HEK293T (cell line): ENCODE measurements at regions not wholly inside any gene's neighbourhood (a gene's known extent, or its start where the extent isn't known, plus 50 kb on each side); places are given as distances from the start of the nearest gene placed in this dataset.

ENCODE experiments used
- ARNT ChIP-seq: fragments of 450-650 bp; IDR thresholded peaks from 2 replicates; pipeline ENCODE4 v1.6.1; 2017; ENCODE audit warnings: mild to moderate bottlenecking
- BHLHE40 ChIP-seq: fragments of 450-650 bp; IDR thresholded peaks from 2 replicates; pipeline ENCODE4 v1.6.1; 2016; ENCODE audit warnings: mild to moderate bottlenecking, moderate library complexity, borderline replicate concordance
- ELF4 ChIP-seq: fragments of 450-650 bp; IDR thresholded peaks from 2 replicates; pipeline ENCODE4 v1.6.1; 2017; ENCODE audit warnings: antibody characterized with exemption
- FOXA1 ChIP-seq: fragments of 450-650 bp; IDR thresholded peaks from 2 replicates; pipeline ENCODE4 v1.6.1; 2016; ENCODE audit warnings: mild to moderate bottlenecking
- FOXK2 ChIP-seq: fragments of 450-650 bp; IDR thresholded peaks from 2 replicates; pipeline ENCODE4 v1.6.1; 2016; ENCODE audit warnings: mild to moderate bottlenecking
- HDGF ChIP-seq: fragments of 450-650 bp; IDR thresholded peaks from 2 replicates; pipeline ENCODE4 v1.6.1; 2017; ENCODE audit warnings: antibody characterized with exemption, borderline replicate concordance
- L3MBTL2 ChIP-seq: fragments of 450-650 bp; conservative IDR thresholded peaks from 2 replicates; pipeline ENCODE4 v1.6.1; 2016; ENCODE audit warnings: mild to moderate bottlenecking
- SP1 ChIP-seq: fragments of 450-650 bp; IDR thresholded peaks from 2 replicates; pipeline ENCODE4 v1.6.1; 2017

- TF ChIP-seq ELF4 (no peak; the same call in 1 of the 2 replicates), FOXA1 (no peak), ARNT (no peak), SP1 (no peak), L3MBTL2 (no peak), HDGF (no peak), BHLHE40 (no peak), FOXK2 (no peak)
These were observed 566.4 kb upstream of the DIPK2B start for GRCh38 chrX:45766981-45767501.
